GM12864 (cell line): ENCODE measurements at regions not wholly inside any gene's neighbourhood (a gene's known extent, or its start where the extent isn't known, plus 50 kb on each side); places are given as distances from the start of the nearest gene placed in this dataset.

Experiments used
- DNase-seq: peaks from one replicate; pipeline ENCODE4 v3.0.0-alpha.2; 2011; ENCODE audit warnings: low read depth
- H3K4me3 ChIP-seq: 2 replicates; pipeline ENCODE4 v1.5.1; 2011; ENCODE audit warnings: mild to moderate bottlenecking, low read depth, low read length, control low read depth
- TF ChIP-seq, protein P1 (sequence below): IDR thresholded peaks from 2 replicates; pipeline ENCODE4 v1.5.1; 2011; ENCODE audit warnings: low read depth, mild to moderate bottlenecking, moderate library complexity, low read length, control low read depth, inconsistent platforms; ENCODE audit errors: missing control alignments

DNA sequence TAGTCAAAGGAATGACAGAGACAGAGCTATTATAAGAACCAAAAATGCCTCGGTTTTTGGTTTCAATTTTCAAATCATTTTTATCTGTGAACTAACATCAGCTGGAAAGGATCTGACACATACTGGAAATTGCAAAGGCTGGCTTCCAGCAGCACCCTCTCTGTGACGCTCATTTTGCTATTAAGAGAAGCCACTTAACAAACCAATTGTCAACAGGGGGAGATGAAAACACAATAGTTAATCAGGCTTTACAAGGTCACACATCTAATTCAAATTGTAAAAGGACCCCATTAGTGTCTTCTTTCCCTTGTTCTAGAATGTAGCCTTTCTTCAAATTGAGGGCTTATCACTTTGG lies 160.5 kb downstream of the TFAP2B start:
- no peak for DNase-seq
- H3K4me3 ChIP-seq: no peak overlapping the region
- TF ChIP-seq, protein P1, sequence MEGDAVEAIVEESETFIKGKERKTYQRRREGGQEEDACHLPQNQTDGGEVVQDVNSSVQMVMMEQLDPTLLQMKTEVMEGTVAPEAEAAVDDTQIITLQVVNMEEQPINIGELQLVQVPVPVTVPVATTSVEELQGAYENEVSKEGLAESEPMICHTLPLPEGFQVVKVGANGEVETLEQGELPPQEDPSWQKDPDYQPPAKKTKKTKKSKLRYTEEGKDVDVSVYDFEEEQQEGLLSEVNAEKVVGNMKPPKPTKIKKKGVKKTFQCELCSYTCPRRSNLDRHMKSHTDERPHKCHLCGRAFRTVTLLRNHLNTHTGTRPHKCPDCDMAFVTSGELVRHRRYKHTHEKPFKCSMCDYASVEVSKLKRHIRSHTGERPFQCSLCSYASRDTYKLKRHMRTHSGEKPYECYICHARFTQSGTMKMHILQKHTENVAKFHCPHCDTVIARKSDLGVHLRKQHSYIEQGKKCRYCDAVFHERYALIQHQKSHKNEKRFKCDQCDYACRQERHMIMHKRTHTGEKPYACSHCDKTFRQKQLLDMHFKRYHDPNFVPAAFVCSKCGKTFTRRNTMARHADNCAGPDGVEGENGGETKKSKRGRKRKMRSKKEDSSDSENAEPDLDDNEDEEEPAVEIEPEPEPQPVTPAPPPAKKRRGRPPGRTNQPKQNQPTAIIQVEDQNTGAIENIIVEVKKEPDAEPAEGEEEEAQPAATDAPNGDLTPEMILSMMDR: no peak

DNA sequence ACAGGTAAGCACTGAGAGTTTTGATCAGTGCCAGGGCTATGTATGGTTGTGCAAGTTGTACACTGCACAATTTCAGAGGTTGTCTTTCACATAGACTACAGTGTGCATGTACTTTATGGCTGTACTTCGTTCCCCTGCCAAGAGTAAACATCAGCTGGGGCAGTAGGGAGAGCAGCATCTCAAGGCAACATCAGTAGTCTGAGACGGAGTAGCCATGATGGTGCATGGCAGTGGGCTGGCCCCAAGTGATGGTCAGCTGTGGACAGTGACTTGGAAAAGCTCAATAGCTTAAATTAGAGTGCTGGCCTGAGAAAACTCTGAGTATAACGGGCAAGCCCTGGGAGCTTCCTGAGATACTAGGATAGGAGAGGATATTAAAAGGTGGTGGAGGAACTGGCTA lies 165.5 kb downstream of the TFAP2B start:
- no peak for DNase-seq
- TF ChIP-seq, protein P1: no peak
- no peak overlapping the region for H3K4me3 ChIP-seq

DNA sequence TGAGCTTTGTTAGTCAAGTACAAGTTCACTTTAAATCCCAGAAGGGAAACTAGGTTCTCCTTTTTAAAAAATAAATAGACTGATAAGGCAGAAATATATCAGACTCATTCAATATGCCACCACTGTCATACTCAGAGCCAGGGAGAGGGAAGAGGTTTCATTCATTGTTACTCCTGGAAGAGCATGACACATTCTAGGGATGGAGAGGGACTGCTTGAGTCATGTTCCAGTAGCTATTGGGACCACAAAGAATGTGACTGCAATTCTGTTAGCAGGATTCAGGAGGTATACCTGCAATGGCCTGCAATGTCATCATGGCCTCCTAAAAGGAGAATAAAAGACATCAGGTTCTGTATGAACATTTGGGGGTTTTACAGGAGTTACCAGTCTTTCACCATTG lies 167.6 kb downstream of the TFAP2B start:
- no peak overlapping the region for H3K4me3 ChIP-seq

DNA sequence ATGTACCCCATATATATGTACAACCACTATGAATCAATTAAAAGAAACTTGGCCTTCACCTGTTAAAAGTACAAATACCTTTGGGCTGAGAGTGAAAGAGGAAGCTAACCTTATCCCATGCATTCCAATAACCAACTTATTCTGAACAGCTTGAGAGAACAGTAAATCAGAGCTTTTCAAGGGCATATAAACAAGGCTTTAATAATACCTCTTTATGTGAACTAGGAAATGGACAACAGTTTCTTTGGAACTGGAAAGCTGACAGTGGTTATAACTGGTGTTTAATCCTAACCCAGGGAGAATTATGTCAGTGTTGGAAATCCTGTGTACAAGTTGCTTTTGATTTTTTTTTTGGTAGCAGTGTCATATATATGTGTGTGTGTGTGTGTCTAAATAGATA lies 170.5 kb downstream of the TFAP2B start:
- DNase-seq: no peak
- H3K4me3 ChIP-seq: no peak overlapping the region
- TF ChIP-seq, protein P1: no peak

More for the DNA sequence above, 167.6 kb downstream of the TFAP2B start:
- TF ChIP-seq, protein P1: no peak
- no peak for DNase-seq

DNA sequence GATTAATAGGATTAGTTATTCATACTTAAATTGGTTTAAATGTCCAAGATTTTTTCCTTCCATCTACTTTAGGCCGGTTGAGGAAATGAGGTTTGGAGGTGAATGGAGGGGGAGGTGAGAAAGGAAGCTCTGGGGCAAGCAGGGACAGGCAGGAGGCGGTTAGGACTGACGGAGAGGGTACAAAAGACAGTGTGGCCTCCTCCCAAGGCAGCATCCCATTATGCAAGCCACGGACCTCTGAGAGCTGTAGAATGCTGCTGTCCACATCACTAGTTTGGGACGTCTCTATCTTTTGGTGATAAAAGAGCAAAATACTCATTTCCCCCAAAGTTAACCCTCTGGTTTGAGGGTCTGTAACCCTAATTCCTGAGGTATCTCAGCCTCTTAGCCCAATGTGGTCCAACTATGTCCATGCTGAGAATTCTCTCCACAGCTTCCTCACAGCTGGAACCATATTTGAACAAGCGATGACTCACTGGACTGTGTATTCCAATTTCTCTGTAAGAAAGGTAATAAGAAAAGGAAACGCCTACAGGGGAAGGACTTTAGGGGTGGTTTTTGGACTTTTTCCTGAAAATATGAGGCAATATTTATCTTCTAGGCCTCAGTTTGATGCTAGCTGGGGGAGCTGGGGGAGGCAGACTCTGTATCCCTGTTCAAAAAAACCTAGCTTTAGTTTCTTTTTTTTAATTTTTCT lies 172.2 kb downstream of the TFAP2B start:
- DNase-seq: no peak
- no peak overlapping the region for H3K4me3 ChIP-seq
- TF ChIP-seq, protein P1: no peak

DNA sequence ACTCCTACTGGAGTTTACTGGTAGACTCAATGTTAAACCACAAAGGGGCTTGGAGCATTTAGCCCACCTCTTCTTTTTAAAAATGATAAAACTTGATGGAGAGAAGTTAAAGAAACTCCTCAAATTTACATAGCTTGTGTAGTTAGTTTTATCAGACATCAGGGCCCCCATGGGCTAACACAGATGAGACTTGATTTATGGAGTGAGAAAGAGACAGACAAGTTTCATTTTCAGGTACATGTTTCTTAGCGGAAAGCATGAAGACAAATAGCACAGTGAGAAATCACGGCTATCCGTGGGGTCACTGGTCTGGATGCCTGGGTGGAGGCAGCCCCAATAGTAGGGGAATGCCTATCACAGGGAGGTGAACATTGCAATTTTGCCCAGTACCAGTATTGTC lies 173.6 kb downstream of the TFAP2B start:
- TF ChIP-seq, protein P1: no peak
- no peak for DNase-seq
- H3K4me3 ChIP-seq: no peak overlapping the region
